ENCODE measurements at regions not wholly inside any gene's neighbourhood (a gene's known extent, or its start where the extent isn't known, plus 50 kb on each side); places are given as distances from the start of the nearest gene placed in this dataset.

DNA sequence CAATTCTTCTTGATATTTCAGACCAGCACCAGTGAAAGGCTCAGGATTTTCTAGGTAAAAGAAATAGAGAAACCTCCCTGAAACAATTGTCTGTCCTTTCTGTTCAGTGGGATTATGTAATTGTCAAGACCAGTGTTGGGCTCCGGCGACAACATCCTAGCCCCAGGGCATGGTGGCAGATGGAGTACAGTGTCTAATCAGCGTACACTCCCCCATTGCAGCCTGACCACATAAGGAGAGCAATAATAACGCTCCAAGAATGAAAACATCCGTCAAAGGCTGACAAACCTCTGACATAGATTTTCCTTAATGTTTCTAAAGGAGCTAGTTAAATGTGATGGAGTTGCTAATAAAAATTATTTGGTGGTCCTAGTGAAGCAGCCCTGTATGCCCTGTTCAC lies 144.6 kb downstream of the EBLN2 start:
- TF ChIP-seq, protein P1, sequence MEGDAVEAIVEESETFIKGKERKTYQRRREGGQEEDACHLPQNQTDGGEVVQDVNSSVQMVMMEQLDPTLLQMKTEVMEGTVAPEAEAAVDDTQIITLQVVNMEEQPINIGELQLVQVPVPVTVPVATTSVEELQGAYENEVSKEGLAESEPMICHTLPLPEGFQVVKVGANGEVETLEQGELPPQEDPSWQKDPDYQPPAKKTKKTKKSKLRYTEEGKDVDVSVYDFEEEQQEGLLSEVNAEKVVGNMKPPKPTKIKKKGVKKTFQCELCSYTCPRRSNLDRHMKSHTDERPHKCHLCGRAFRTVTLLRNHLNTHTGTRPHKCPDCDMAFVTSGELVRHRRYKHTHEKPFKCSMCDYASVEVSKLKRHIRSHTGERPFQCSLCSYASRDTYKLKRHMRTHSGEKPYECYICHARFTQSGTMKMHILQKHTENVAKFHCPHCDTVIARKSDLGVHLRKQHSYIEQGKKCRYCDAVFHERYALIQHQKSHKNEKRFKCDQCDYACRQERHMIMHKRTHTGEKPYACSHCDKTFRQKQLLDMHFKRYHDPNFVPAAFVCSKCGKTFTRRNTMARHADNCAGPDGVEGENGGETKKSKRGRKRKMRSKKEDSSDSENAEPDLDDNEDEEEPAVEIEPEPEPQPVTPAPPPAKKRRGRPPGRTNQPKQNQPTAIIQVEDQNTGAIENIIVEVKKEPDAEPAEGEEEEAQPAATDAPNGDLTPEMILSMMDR (IDR thresholded peaks at IDR 0.05) = no peak
- no peak for TF ChIP-seq POLR2A (IDR thresholded peaks at IDR 0.05)

Measured in uterus (tissue), 2 donors.